ENCODE measurements at regions not wholly inside any gene's neighbourhood (a gene's known extent, or its start where the extent isn't known, plus 50 kb on each side); places are given as distances from the start of the nearest gene placed in this dataset.

- Histone ChIP-seq H3K14ac (ENCODE audit: low read length) (no peak overlapping the region), H3K4me2 (ENCODE audit: insufficient read depth, low read length, poor library complexity, severe bottlenecking) (no peak overlapping the region), H3K4ac (ENCODE audit: low read length) (no peak overlapping the region), H3K79me1 (ENCODE audit: low read depth, low read length) (no peaks in the 10 kb centered on the region), H3K18ac (ENCODE audit: low read length) (no peak overlapping the region), H4K8ac (ENCODE audit: low read depth, low read length) (no peak overlapping the region), H2BK5ac (ENCODE audit: low read length) (no peak overlapping the region), H3K9me3 (replicated peaks in 1 of 2; ENCODE audit: control insufficient read depth in 2 of 2, insufficient read depth in 1 of 2, low read depth in 1 of 2, low read length in 2 of 2) (no peaks in the 10 kb centered on the region), H2AK5ac (ENCODE audit: low read depth, low read length) (no peak overlapping the region), H2BK15ac (ENCODE audit: low read length) (no peak overlapping the region), H3K36me3 (replicated peaks in 1 of 2; ENCODE audit: control insufficient read depth in 2 of 2, insufficient read depth in 2 of 2, low read length in 2 of 2) (no peaks in the 10 kb centered on the region), H2BK120ac (ENCODE audit: low read depth, low read length) (no peak overlapping the region), H3K4me1 (ENCODE audit: control insufficient read depth in 2 of 2, insufficient read depth in 1 of 2, low read depth in 1 of 2, low read length in 2 of 2) (peaks cover 0 to 8% of the 10 kb centered on the region in 2 donors), H3K23ac (ENCODE audit: low read depth, low read length, poor library complexity) (no peak overlapping the region), H3K9ac (ENCODE audit: low read depth, low read length, poor library complexity) (no peak overlapping the region), H3K4me3 (ENCODE audit: low read length in 2 of 2) (no peak overlapping the region), H3K27ac (replicated peaks; ENCODE audit: low read length) (no peak overlapping the region), H3K27me3 (ENCODE audit: control insufficient read depth in 3 of 3, insufficient read depth in 3 of 3, low read depth in 1 of 3, low read length in 3 of 3) (no peaks in the 10 kb centered on the region), H2AFZ (ENCODE audit: low read length) (no peak overlapping the region), H2BK12ac (ENCODE audit: low read length) (no peak overlapping the region), H4K91ac (ENCODE audit: low read depth, low read length, poor library complexity) (no peak overlapping the region)
- WGBS, 2 donors (ENCODE audit: extremely low coverage in 2 of 2, insufficient read length in 2 of 2, insufficient replicate concordance in 1 of 2), result no CpG with 5 or more reads among the region's 1 CpG
- no peak for DNase-seq (ENCODE audit: low spot score)
Observed at GRCh38 chr10:10315989-10316388, 701.7 kb upstream of the CELF2 start.

- no peaks in the 10 kb centered on the region for H3K36me3 ChIP-seq (replicated peaks in 1 of 2; ENCODE audit: control insufficient read depth in 2 of 2, insufficient read depth in 2 of 2, low read length in 2 of 2)
- H3K18ac ChIP-seq (ENCODE audit: low read length), result no peak overlapping the region
- no peak overlapping the region for H3K14ac ChIP-seq (ENCODE audit: low read length)
- no peaks in the 10 kb centered on the region for H3K27me3 ChIP-seq (ENCODE audit: control insufficient read depth in 3 of 3, insufficient read depth in 3 of 3, low read depth in 1 of 3, low read length in 3 of 3)
- no peak overlapping the region for H2AFZ ChIP-seq (ENCODE audit: low read length)
- H3K4me2 ChIP-seq (ENCODE audit: insufficient read depth, low read length, poor library complexity, severe bottlenecking), result no peak overlapping the region
- DNase-seq (ENCODE audit: low spot score), result no peak
- no peaks in the 10 kb centered on the region for H3K9me3 ChIP-seq (replicated peaks in 1 of 2; ENCODE audit: control insufficient read depth in 2 of 2, insufficient read depth in 1 of 2, low read depth in 1 of 2, low read length in 2 of 2)
- no peak overlapping the region for H2BK5ac ChIP-seq (ENCODE audit: low read length)
- H2BK15ac ChIP-seq (ENCODE audit: low read length), result no peak overlapping the region
- no peak overlapping the region for H3K4ac ChIP-seq (ENCODE audit: low read length)
- H3K79me1 ChIP-seq (ENCODE audit: low read depth, low read length), result no peaks in the 10 kb centered on the region
- H2AK5ac ChIP-seq (ENCODE audit: low read depth, low read length), result no peak overlapping the region
- H2BK12ac ChIP-seq (ENCODE audit: low read length), result no peak overlapping the region
- no peak overlapping the region for H3K9ac ChIP-seq (ENCODE audit: low read depth, low read length, poor library complexity)
- no peak overlapping the region for H4K8ac ChIP-seq (ENCODE audit: low read depth, low read length)
- H3K23ac ChIP-seq (ENCODE audit: low read depth, low read length, poor library complexity), result no peak overlapping the region
- no peak overlapping the region for H4K91ac ChIP-seq (ENCODE audit: low read depth, low read length, poor library complexity)
- H3K27ac ChIP-seq (replicated peaks; ENCODE audit: low read length), result no peak overlapping the region
- no peak overlapping the region for H2BK120ac ChIP-seq (ENCODE audit: low read depth, low read length)
- no CpG with 5 or more reads among the region's 1 CpG for WGBS, 2 donors (ENCODE audit: extremely low coverage in 2 of 2, insufficient read length in 2 of 2, insufficient replicate concordance in 1 of 2)
- peaks cover 0 to 8% of the 10 kb centered on the region in 2 donors for H3K4me1 ChIP-seq (ENCODE audit: control insufficient read depth in 2 of 2, insufficient read depth in 1 of 2, low read depth in 1 of 2, low read length in 2 of 2)
- H3K4me3 ChIP-seq (ENCODE audit: low read length in 2 of 2), result no peak overlapping the region
Observed at GRCh38 chr10:10317151-10317550, 700.5 kb upstream of the CELF2 start.

- Histone ChIP-seq H3K79me1 (ENCODE audit: low read depth, low read length) (no peaks in the 10 kb centered on the region), H3K36me3 (replicated peaks in 1 of 2; ENCODE audit: control insufficient read depth in 2 of 2, insufficient read depth in 2 of 2, low read length in 2 of 2) (no peaks in the 10 kb centered on the region), H2BK12ac (ENCODE audit: low read length) (no peak overlapping the region), H3K23ac (ENCODE audit: low read depth, low read length, poor library complexity) (no peak overlapping the region), H2AK5ac (ENCODE audit: low read depth, low read length) (no peak overlapping the region), H3K4me2 (ENCODE audit: insufficient read depth, low read length, poor library complexity, severe bottlenecking) (no peak overlapping the region), H3K4ac (ENCODE audit: low read length) (no peak overlapping the region), H4K8ac (ENCODE audit: low read depth, low read length) (no peak overlapping the region), H3K27ac (replicated peaks; ENCODE audit: low read length) (no peak overlapping the region), H4K91ac (ENCODE audit: low read depth, low read length, poor library complexity) (no peak overlapping the region), H3K4me3 (ENCODE audit: low read length in 2 of 2) (no peak overlapping the region), H2BK5ac (ENCODE audit: low read length) (no peak overlapping the region), H3K9me3 (replicated peaks in 1 of 2; ENCODE audit: control insufficient read depth in 2 of 2, insufficient read depth in 1 of 2, low read depth in 1 of 2, low read length in 2 of 2) (peaks cover 0 to under 1% of the 10 kb centered on the region in 2 donors), H3K4me1 (ENCODE audit: control insufficient read depth in 2 of 2, insufficient read depth in 1 of 2, low read depth in 1 of 2, low read length in 2 of 2) (no peaks in the 10 kb centered on the region), H2BK15ac (ENCODE audit: low read length) (no peak overlapping the region), H2AFZ (ENCODE audit: low read length) (no peak overlapping the region), H3K27me3 (ENCODE audit: control insufficient read depth in 3 of 3, insufficient read depth in 3 of 3, low read depth in 1 of 3, low read length in 3 of 3) (no peaks in the 10 kb centered on the region), H2BK120ac (ENCODE audit: low read depth, low read length) (no peak overlapping the region), H3K9ac (ENCODE audit: low read depth, low read length, poor library complexity) (no peak overlapping the region), H3K18ac (ENCODE audit: low read length) (no peak overlapping the region), H3K14ac (ENCODE audit: low read length) (no peak overlapping the region)
- WGBS, 2 donors (ENCODE audit: extremely low coverage in 2 of 2, insufficient read length in 2 of 2, insufficient replicate concordance in 1 of 2), result no CpG with 5 or more reads among the region's 1 CpG
- DNase-seq (ENCODE audit: low spot score), result no peak
Observed at GRCh38 chr10:10318856-10319255, 698.8 kb upstream of the CELF2 start.

GRCh38 chr10:10320956-10321355, 696.7 kb upstream of the CELF2 start:
- Histone ChIP-seq H4K8ac (ENCODE audit: low read depth, low read length) (no peak overlapping the region), H3K4ac (ENCODE audit: low read length) (no peak overlapping the region), H2AK5ac (ENCODE audit: low read depth, low read length) (no peak overlapping the region), H3K27ac (replicated peaks; ENCODE audit: low read length) (no peak overlapping the region), H2BK15ac (ENCODE audit: low read length) (no peak overlapping the region), H3K27me3 (ENCODE audit: control insufficient read depth in 3 of 3, insufficient read depth in 3 of 3, low read depth in 1 of 3, low read length in 3 of 3) (no peaks in the 10 kb centered on the region), H3K18ac (ENCODE audit: low read length) (no peak overlapping the region), H3K79me1 (ENCODE audit: low read depth, low read length) (no peaks in the 10 kb centered on the region), H2BK120ac (ENCODE audit: low read depth, low read length) (no peak overlapping the region), H3K9me3 (replicated peaks in 1 of 2; ENCODE audit: control insufficient read depth in 2 of 2, insufficient read depth in 1 of 2, low read depth in 1 of 2, low read length in 2 of 2) (peaks cover 0 to 2% of the 10 kb centered on the region in 2 donors), H3K9ac (ENCODE audit: low read depth, low read length, poor library complexity) (no peak overlapping the region), H3K4me3 (ENCODE audit: low read length in 2 of 2) (no peak overlapping the region), H4K91ac (ENCODE audit: low read depth, low read length, poor library complexity) (no peak overlapping the region), H3K4me1 (ENCODE audit: control insufficient read depth in 2 of 2, insufficient read depth in 1 of 2, low read depth in 1 of 2, low read length in 2 of 2) (no peaks in the 10 kb centered on the region), H3K14ac (ENCODE audit: low read length) (no peak overlapping the region), H3K4me2 (ENCODE audit: insufficient read depth, low read length, poor library complexity, severe bottlenecking) (no peak overlapping the region), H2AFZ (ENCODE audit: low read length) (no peak overlapping the region), H2BK12ac (ENCODE audit: low read length) (no peak overlapping the region), H2BK5ac (ENCODE audit: low read length) (no peak overlapping the region), H3K36me3 (replicated peaks in 1 of 2; ENCODE audit: control insufficient read depth in 2 of 2, insufficient read depth in 2 of 2, low read length in 2 of 2) (no peaks in the 10 kb centered on the region), H3K23ac (ENCODE audit: low read depth, low read length, poor library complexity) (no peak overlapping the region)
- no peak for DNase-seq (ENCODE audit: low spot score)
- WGBS, 2 donors (ENCODE audit: extremely low coverage in 2 of 2, insufficient read length in 2 of 2, insufficient replicate concordance in 1 of 2), result no CpG with 5 or more reads among the region's 3 CpGs

All from neuronal stem cell (in vitro differentiated cells).